Uterus (tissue), 3 donors: ENCODE measurements at regions not wholly inside any gene's neighbourhood (a gene's known extent, or its start where the extent isn't known, plus 50 kb on each side); places are given as distances from the start of the nearest gene placed in this dataset.

Experiments
- DNase-seq, 2 donors: peaks; one replicate each; pipeline ENCODE4 v3.0.0-alpha.2; 2019 to 2020
- H3K27ac ChIP-seq, 2 donors: fragments of 200-600 bp; sonication (generic); 1 replicate in 1 of 2; 2 replicates in 1 of 2; pipeline ENCODE4 v1.5.1; 2016 to 2018
- H3K27me3 ChIP-seq, 2 donors: fragments of 200-600 bp; sonication (generic); one replicate each; pipeline ENCODE4 v1.5.1; 2018 to 2019; ENCODE audit warnings: control low read depth in 1 of 2
- H3K36me3 ChIP-seq, 2 donors: fragments of 200-600 bp; sonication (generic); one replicate each; pipeline ENCODE4 v1.5.1; 2019; ENCODE audit warnings: control low read depth in 1 of 2
- H3K4me1 ChIP-seq, 2 donors: fragments of 200-600 bp; sonication (generic); one replicate each; pipeline ENCODE4 v1.5.1; 2018 to 2019; ENCODE audit warnings: control low read depth in 1 of 2
- H3K4me3 ChIP-seq, 2 donors: fragments of 200-600 bp; sonication (generic); 1 replicate in 1 of 2; 2 replicates in 1 of 2; pipeline ENCODE4 v1.5.1; 2018 to 2019; ENCODE audit warnings: mild to moderate bottlenecking in 1 of 2
- H3K9me3 ChIP-seq, 2 donors: fragments of 200-600 bp; sonication (generic); one replicate each; pipeline ENCODE4 v1.5.1; 2019; ENCODE audit warnings: control low read depth in 1 of 2
- POLR2A ChIP-seq, 2 donors: fragments of 450-650 bp; IDR thresholded peaks; one replicate each; pipeline ENCODE4 v1.6.1; 2016; ENCODE audit warnings: antibody characterized with exemption in 2 of 2, mild to moderate bottlenecking in 1 of 2, moderate library complexity in 1 of 2
- intact Hi-C: fragments of 100-400 bp; cut with DNase I; formaldehyde crosslinking; loops from one replicate; pipeline ENCODE4 v1.15.1; 2023; ENCODE audit warnings: low total_unique reads
- TF ChIP-seq, protein P1 (sequence below), 4 experiments: fragments of 200-600 bp in 2 of 4; fragments of 450-650 bp in 2 of 4; sonication (generic) in 2 of 4; IDR thresholded peaks; one replicate each; pipeline ENCODE4 v1.5.1; 2016 to 2019; ENCODE audit warnings: antibody characterized with exemption in 4 of 4, mild to moderate bottlenecking in 2 of 4, moderate library complexity in 1 of 4
- donor health status: DM: yes; HTN: yes; CAD: no.

DNA sequence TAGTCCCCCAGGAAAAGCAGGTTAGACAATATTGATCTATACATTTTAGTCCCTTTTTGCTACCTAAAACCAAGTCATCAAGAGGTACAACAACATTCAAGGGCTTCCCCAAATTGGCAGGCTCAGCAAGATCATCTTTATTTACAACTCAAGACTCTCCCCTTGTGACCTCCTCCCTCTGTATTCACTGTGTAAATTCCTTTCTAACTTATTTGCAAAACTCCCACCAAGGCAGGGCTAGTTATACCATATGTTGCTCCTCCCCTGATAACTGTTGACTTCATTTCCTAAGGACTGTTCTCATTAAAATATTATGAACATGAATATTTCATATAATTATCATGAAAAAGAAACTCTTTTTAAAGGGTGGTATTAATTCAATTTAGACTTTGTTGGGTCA, 275.6 kb downstream of the DTHD1 start:
- TF ChIP-seq, protein P1, sequence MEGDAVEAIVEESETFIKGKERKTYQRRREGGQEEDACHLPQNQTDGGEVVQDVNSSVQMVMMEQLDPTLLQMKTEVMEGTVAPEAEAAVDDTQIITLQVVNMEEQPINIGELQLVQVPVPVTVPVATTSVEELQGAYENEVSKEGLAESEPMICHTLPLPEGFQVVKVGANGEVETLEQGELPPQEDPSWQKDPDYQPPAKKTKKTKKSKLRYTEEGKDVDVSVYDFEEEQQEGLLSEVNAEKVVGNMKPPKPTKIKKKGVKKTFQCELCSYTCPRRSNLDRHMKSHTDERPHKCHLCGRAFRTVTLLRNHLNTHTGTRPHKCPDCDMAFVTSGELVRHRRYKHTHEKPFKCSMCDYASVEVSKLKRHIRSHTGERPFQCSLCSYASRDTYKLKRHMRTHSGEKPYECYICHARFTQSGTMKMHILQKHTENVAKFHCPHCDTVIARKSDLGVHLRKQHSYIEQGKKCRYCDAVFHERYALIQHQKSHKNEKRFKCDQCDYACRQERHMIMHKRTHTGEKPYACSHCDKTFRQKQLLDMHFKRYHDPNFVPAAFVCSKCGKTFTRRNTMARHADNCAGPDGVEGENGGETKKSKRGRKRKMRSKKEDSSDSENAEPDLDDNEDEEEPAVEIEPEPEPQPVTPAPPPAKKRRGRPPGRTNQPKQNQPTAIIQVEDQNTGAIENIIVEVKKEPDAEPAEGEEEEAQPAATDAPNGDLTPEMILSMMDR (IDR thresholded peaks at IDR 0.05) = no peak
- no peak for TF ChIP-seq POLR2A (IDR thresholded peaks at IDR 0.05)
- H3K36me3 ChIP-seq = no peaks in the 10 kb centered on the region
- intact Hi-C loops = no loop called here
- H3K27me3 ChIP-seq = no peaks in the 10 kb centered on the region
- H3K4me1 ChIP-seq = no peaks in the 10 kb centered on the region
- no peak overlapping the region for H3K27ac ChIP-seq
- no peak overlapping the region for H3K4me3 ChIP-seq
- DNase-seq = no peak
- H3K9me3 ChIP-seq = no peaks in the 10 kb centered on the region

DNA sequence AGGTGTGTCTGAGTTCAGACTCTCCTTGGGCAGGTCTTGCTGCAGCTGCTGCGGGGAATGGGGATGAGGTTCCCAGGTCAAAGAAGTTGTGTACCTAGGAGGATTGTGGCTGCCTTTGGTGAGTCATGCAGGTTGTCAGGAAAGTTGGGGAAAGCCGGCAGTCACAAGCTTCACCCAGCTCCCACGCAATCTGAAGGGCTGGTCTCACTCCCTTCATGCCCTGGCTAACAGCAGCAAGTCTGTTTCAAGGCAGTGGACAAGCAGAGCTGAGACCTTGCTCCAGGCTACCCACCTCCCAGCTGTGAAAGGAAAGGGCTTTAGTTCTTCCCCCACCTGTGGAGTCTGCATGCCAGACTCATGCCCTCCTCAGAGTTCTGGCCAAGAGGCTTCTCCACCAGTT, 287.2 kb downstream of the DTHD1 start:
- Histone ChIP-seq H3K4me3 (no peak overlapping the region), H3K27ac (no peak overlapping the region), H3K27me3 (no peaks in the 10 kb centered on the region), H3K9me3 (no peaks in the 10 kb centered on the region), H3K36me3 (no peaks in the 10 kb centered on the region), H3K4me1 (no peaks in the 10 kb centered on the region)
- no peak for TF ChIP-seq POLR2A (IDR thresholded peaks at IDR 0.05)
- TF ChIP-seq, protein P1 (IDR thresholded peaks at IDR 0.05) = no peak
- intact Hi-C loops = no loop called here
- DNase-seq = no peak

DNA sequence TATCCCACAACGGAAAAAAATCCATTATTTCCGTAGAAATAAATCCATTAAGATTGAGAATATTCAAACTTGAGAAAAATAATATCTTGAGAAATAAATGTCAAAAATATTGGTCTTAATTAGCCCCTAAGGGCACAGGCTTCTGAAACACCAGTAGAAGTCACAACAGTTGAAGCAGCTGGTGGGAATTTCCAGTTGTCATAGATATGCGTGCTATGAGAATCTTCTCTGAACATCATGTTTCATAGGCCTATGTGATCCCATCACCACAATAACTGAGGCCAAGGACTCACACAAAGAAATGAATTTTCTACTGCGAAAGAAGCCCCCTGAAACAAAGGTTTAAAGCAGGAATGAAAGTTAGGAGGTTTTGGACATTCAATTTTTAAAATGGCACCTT, 292.0 kb downstream of the DTHD1 start:
- Histone ChIP-seq H3K4me3 (no peak overlapping the region), H3K27ac (no peak overlapping the region), H3K4me1 (no peaks in the 10 kb centered on the region), H3K36me3 (no peaks in the 10 kb centered on the region), H3K9me3 (no peaks in the 10 kb centered on the region), H3K27me3 (no peaks in the 10 kb centered on the region)
- intact Hi-C loops = no loop called here
- no peak for TF ChIP-seq POLR2A (IDR thresholded peaks at IDR 0.05)
- TF ChIP-seq, protein P1 (IDR thresholded peaks at IDR 0.05) = no peak
- no peak for DNase-seq

DNA sequence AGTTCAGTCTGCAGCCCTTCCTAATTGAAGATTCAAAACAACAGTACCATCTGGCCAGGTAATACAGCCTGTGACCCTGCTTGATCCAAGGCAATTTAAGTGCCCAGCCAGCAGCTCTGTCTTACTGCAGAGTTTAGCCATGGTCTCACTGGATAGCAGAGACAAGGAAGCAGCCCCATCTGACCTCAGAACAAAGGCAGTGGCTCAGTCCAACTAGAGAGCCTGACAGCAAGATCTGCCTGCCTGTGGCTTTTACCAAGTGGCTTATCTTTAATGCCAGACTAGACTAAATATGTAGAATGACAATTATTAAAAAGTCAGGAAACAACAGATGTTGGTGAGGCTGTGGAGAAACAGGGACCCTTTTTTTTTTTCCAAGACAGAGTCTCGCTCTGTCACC, 293.4 kb downstream of the DTHD1 start:
- no peaks in the 10 kb centered on the region for H3K9me3 ChIP-seq
- no peak overlapping the region for H3K27ac ChIP-seq
- H3K27me3 ChIP-seq = no peaks in the 10 kb centered on the region
- TF ChIP-seq, protein P1 (IDR thresholded peaks at IDR 0.05) = no peak
- no peak for TF ChIP-seq POLR2A (IDR thresholded peaks at IDR 0.05)
- no peaks in the 10 kb centered on the region for H3K4me1 ChIP-seq
- DNase-seq = no peak
- H3K4me3 ChIP-seq = no peak overlapping the region
- H3K36me3 ChIP-seq = no peaks in the 10 kb centered on the region
- intact Hi-C loops = no loop called here

DNA sequence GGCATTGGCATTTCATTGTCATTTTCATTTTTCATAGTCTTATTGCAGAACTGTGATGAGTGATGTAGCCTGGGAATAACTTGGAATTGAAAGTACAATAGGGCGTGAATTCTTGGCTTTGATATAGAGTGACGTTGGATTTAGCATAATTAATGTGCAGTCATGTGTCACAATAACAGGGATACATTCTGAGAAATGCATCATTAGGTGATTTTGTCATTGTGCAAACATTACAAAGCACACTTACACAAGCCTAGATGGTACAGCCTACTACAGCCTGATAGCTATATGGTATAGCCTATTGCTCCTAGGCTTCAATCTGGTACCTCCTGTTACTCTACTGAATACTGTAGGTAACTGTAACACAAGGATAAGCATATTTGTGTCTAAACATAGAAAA, 300.8 kb downstream of the DTHD1 start:
- no peak overlapping the region for H3K27ac ChIP-seq
- TF ChIP-seq POLR2A (IDR thresholded peaks at IDR 0.05) = no peak
- TF ChIP-seq, protein P1 (IDR thresholded peaks at IDR 0.05) = no peak
- H3K9me3 ChIP-seq = no peaks in the 10 kb centered on the region
- DNase-seq = no peak
- intact Hi-C loops = no loop called here
- no peaks in the 10 kb centered on the region for H3K27me3 ChIP-seq
- no peak overlapping the region for H3K4me3 ChIP-seq
- no peaks in the 10 kb centered on the region for H3K4me1 ChIP-seq
- no peaks in the 10 kb centered on the region for H3K36me3 ChIP-seq
